BJ (cell line): ENCODE measurements at regions not wholly inside any gene's neighbourhood (a gene's known extent, or its start where the extent isn't known, plus 50 kb on each side); places are given as distances from the start of the nearest gene placed in this dataset.

Experiments used
- CTCF ChIA-PET: fragments of 350-600 bp; formaldehyde crosslinking; extraction: SDS; loops from one replicate; lab custom pipeline; 2021; ENCODE audit warnings: antibody characterized with exemption, inconsistent platforms; lab: Yijun Ruan, JAX
- POLR2A ChIA-PET: fragments of 300-600 bp; sonication (Branson Sonifier 250); formaldehyde crosslinking; extraction: SDS; loops from one replicate; lab custom pipeline; 2021; ENCODE audit warnings: antibody characterized with exemption; lab: Charles Lee
- DNase-seq: peaks from one replicate; pipeline ENCODE4 v3.0.0-alpha.2; 2011; ENCODE audit warnings: low read depth
- H3K27me3 ChIP-seq: 2 replicates; pipeline ENCODE4 v1.6.0; 2011; ENCODE audit warnings: low read length; ENCODE audit not compliant: control insufficient read depth, insufficient read depth
- H3K36me3 ChIP-seq: 2 replicates; pipeline ENCODE4 v1.5.1; 2011; ENCODE audit warnings: low read length; ENCODE audit not compliant: control insufficient read depth, insufficient read depth
- H3K4me3 ChIP-seq: 2 replicates; pipeline ENCODE4 v1.5.1; 2011; ENCODE audit warnings: low read depth, mild to moderate bottlenecking, control low read depth, low read length
- TF ChIP-seq, protein P1 (sequence below): IDR thresholded peaks from 2 replicates; pipeline ENCODE4 v1.5.1; 2011; ENCODE audit warnings: low read depth, mild to moderate bottlenecking, control low read depth, inconsistent platforms, low read length, moderate library complexity; ENCODE audit not compliant: insufficient read depth

DNA sequence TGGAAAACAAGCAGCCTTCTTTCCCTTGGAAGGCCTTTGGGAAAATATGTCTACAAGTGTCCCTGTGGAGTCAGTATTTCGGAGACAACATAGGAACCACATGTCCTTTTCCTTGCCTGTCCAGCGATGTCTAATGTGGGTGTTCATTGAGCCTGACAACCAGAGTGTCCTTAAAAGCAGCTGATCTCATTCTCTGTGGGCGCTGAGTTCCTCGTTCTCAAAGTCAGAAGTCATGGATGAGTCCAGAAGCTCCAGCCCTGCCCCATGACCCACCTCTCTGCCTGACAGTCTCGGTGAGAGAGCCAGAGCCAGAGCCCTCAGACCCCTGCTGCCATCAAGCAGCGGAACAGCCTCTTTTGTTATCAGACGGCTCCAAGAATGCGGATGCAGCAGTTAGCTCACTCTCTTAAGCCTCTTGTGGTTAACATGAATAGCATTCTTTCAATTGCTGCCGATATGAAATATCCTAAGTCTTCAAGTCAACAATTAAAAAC, 329.2 kb downstream of the TGFB2 start:
- no peaks in the 10 kb centered on the region for H3K36me3 ChIP-seq
- CTCF ChIA-PET: no interaction called here
- H3K27me3 ChIP-seq: no peaks in the 10 kb centered on the region; the same call in 1 of the 2 replicates
- TF ChIP-seq, protein P1, sequence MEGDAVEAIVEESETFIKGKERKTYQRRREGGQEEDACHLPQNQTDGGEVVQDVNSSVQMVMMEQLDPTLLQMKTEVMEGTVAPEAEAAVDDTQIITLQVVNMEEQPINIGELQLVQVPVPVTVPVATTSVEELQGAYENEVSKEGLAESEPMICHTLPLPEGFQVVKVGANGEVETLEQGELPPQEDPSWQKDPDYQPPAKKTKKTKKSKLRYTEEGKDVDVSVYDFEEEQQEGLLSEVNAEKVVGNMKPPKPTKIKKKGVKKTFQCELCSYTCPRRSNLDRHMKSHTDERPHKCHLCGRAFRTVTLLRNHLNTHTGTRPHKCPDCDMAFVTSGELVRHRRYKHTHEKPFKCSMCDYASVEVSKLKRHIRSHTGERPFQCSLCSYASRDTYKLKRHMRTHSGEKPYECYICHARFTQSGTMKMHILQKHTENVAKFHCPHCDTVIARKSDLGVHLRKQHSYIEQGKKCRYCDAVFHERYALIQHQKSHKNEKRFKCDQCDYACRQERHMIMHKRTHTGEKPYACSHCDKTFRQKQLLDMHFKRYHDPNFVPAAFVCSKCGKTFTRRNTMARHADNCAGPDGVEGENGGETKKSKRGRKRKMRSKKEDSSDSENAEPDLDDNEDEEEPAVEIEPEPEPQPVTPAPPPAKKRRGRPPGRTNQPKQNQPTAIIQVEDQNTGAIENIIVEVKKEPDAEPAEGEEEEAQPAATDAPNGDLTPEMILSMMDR: no peak
- DNase-seq: peak; percentile 43
- H3K4me3 ChIP-seq: no peak overlapping the region
- POLR2A ChIA-PET: no interaction called here

DNA sequence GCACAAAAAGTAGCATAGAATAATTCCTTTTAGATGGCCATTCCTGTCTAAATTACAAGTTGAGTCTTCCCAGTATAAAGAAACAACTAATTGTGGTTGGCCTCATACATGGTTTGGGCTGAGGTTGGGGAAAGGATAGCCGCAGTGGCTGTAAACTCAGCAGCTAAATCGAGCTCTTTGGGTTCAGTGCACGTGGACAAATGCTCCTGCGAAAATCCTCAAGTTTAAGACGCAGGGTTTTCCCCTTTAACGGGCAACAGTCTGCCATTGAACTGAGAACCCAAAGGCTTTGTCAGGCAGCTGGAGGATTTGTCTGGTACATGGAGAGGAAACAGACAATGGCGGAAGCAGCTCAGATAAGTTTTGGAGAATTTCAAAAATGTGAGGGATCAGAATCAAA, 331.9 kb downstream of the TGFB2 start:
- TF ChIP-seq, protein P1: no peak
- Histone ChIP-seq H3K36me3 (no peaks in the 10 kb centered on the region), H3K27me3 (no peaks in the 10 kb centered on the region; the same call in 1 of the 2 replicates), H3K4me3 (no peak overlapping the region)
- CTCF ChIA-PET: interaction anchor here (1.2 kb wide), 1 partner anchor 18 kb away, joined by 3 read pairs; no protein-coding TSS in a partner anchor
- no peak for DNase-seq
- POLR2A ChIA-PET: interaction anchor here (0.6 kb wide), 1 partner anchor 37 kb away, joined by 10 read pairs; no protein-coding TSS in a partner anchor

DNA sequence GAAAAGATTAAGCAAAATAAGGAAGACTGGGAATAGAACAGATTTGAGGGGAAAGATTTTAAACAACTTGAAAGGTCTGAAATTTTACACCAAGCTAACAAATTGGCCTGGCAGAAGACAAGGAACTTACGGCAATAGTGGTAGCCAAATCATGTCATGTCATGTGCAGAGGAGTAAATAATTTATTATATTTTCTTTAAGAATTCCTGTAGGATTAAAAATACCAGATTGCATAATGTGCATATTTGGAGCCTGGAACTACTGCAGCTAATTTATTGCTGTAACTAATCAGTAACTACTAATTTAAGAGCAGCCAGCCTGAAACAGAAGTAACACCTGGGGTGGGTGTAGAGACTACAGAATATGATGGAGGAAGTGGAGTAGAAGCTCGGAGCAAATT, 334.3 kb downstream of the TGFB2 start:
- Histone ChIP-seq H3K36me3 (no peaks in the 10 kb centered on the region), H3K27me3 (no peaks in the 10 kb centered on the region; the same call in 1 of the 2 replicates), H3K4me3 (no peak overlapping the region)
- TF ChIP-seq, protein P1: no peak
- ChIA-PET CTCF (no interaction called here), POLR2A (no interaction called here)
- DNase-seq: no peak

DNA sequence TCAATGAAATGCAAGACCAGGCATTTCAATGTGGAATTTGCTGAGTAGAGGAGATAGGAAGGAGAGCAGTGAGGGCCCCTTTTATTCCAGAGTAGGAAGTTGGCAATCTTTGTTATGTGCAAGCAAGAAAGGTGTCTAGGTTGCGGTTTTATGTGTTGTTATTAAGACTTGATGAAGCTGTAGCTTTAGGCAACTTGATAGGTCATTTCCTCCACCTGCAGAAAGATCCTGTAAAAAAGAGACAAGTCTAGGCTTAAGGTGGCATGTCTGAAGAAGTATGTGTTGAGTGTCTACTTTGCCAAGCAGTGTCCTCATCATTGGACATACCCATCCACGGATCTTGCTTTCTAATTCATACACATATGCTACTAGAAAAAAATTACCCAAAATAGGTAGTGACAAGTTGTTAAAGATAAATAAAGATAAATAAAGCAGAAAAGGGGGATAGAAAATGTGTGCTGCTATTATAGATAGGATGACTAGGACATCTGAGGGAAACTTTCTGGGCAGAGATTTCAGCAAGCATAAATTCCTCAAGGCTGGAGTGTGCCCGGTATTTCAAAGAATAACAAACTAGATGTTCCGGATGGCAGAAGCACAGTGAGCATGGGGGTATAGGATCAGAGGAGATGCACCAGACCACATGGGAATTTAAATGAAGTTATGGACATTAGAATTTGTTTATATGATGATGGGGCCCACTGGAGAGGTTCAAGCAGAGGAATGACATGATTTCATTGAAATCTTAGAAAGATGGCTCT, 335.0 kb downstream of the TGFB2 start:
- CTCF ChIA-PET: no interaction called here
- Histone ChIP-seq H3K27me3 (no peaks in the 10 kb centered on the region; the same call in 1 of the 2 replicates), H3K36me3 (no peaks in the 10 kb centered on the region), H3K4me3 (no peak overlapping the region)
- TF ChIP-seq, protein P1: no peak
- no peak for DNase-seq
- POLR2A ChIA-PET: no interaction called here

DNA sequence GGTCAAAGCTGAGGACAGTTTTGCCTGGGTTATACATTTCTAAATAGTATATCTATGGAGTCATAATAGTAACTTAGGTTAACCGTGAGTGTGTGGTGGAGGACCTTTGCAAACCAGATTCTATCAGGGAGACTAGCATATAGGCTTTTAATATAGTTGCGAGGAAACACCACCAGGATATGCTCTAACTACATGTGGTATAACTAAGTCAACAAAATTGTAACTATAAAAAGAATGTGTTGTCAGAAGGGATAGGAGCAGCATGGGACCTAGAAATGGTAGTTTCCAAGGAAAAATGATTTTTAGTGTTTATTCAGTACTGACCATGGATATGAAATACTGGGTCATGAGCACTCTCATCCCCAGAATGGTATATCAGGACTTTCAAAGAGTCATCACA, 338.1 kb downstream of the TGFB2 start:
- Histone ChIP-seq H3K4me3 (no peak overlapping the region), H3K27me3 (no peaks in the 10 kb centered on the region), H3K36me3 (no peaks in the 10 kb centered on the region)
- no peak for DNase-seq
- POLR2A ChIA-PET: no interaction called here
- TF ChIP-seq, protein P1: peak; percentile 14; the same call in 1 of the 2 replicates
- CTCF ChIA-PET: interaction anchor here (1.0 to 1.1 kb wide), 2 partner anchors 21 to 703 kb away, joined by 3 read pairs; no protein-coding TSS in a partner anchor
